HL-60 (cell line): ENCODE measurements at regions not wholly inside any gene's neighbourhood (a gene's known extent, or its start where the extent isn't known, plus 50 kb on each side); places are given as distances from the start of the nearest gene placed in this dataset.

ENCODE experiments used
- GABPA ChIP-seq: IDR thresholded peaks from 2 replicates; pipeline ENCODE4 v1.6.1; 2012; ENCODE audit warnings: low read depth
- POLR2AphosphoS5 ChIP-seq: IDR thresholded peaks from 2 replicates; pipeline ENCODE4 v1.6.1; 2012; ENCODE audit warnings: low read depth
- REST ChIP-seq: IDR thresholded peaks from 2 replicates; pipeline ENCODE4 v1.6.1; 2012; ENCODE audit warnings: low read depth; ENCODE audit not compliant: insufficient replicate concordance
- TF ChIP-seq, protein P1 (sequence below): IDR thresholded peaks from one replicate; pipeline ENCODE4 v1.5.1; 2011; ENCODE audit warnings: low read length, control low read depth, inconsistent platforms; ENCODE audit not compliant: insufficient read depth

DNA sequence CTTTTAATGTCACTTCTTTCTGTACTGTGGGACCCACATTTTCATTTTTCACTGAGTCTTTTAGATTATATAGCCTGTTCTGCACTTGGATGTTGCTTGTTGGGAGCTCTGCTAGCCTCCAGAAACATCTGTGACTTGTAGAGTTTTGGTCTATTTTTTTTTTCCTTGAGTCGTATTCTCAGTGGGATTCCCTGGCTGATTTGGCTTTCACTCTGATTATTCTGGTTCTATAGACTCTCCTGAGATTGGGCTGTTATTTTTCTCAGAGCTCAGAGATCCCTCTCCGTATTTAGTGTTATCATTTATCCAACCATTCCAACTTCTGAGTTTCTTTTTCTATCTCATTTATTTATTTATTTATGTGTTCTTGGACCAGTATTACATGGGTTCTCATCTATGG, 339.3 kb downstream of the FAM170A start:
- TF ChIP-seq, protein P1, sequence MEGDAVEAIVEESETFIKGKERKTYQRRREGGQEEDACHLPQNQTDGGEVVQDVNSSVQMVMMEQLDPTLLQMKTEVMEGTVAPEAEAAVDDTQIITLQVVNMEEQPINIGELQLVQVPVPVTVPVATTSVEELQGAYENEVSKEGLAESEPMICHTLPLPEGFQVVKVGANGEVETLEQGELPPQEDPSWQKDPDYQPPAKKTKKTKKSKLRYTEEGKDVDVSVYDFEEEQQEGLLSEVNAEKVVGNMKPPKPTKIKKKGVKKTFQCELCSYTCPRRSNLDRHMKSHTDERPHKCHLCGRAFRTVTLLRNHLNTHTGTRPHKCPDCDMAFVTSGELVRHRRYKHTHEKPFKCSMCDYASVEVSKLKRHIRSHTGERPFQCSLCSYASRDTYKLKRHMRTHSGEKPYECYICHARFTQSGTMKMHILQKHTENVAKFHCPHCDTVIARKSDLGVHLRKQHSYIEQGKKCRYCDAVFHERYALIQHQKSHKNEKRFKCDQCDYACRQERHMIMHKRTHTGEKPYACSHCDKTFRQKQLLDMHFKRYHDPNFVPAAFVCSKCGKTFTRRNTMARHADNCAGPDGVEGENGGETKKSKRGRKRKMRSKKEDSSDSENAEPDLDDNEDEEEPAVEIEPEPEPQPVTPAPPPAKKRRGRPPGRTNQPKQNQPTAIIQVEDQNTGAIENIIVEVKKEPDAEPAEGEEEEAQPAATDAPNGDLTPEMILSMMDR = no peak
- no peak for TF ChIP-seq POLR2AphosphoS5
- no peak for TF ChIP-seq REST
- TF ChIP-seq GABPA = no peak
